HG03103 (cell line): ENCODE measurements at regions not wholly inside any gene's neighbourhood (a gene's known extent, or its start where the extent isn't known, plus 50 kb on each side); places are given as distances from the start of the nearest gene placed in this dataset.
"Not testable (repeated sequence)": the region's sequence is repeated elsewhere in the genome, so short reads cannot be mapped to it uniquely, and the experiment has no call there.

Experiments used
- ATAC-seq: cut with Tn5 transposase; IDR thresholded peaks from one replicate; pipeline ENCODE4 v1.9.1; 2021; ENCODE audit warnings: low read depth; ENCODE audit not compliant: unreplicated experiment

GRCh38 chr14:34381304-34381703 lies 80.7 kb downstream of the SPTSSA start:
- not testable (repeated sequence) for ATAC-seq

DNA sequence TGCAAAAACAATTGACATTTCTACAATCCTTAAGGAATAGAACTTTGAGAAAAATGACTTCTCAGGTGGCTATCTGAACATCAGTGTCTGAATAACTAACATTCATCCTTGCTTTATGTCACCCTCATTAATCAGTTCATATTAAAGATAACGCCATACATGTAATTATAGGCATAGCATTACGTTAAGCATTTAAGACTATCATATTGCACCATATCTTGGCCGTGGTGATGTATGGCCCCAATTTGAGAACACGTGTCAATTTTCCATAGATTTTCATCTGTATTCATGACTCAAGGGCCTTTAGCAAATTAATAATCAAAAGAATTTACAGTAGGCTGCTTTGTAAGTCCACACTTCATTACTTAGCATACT lies 81.6 kb downstream of the SPTSSA start:
- no peak for ATAC-seq

DNA sequence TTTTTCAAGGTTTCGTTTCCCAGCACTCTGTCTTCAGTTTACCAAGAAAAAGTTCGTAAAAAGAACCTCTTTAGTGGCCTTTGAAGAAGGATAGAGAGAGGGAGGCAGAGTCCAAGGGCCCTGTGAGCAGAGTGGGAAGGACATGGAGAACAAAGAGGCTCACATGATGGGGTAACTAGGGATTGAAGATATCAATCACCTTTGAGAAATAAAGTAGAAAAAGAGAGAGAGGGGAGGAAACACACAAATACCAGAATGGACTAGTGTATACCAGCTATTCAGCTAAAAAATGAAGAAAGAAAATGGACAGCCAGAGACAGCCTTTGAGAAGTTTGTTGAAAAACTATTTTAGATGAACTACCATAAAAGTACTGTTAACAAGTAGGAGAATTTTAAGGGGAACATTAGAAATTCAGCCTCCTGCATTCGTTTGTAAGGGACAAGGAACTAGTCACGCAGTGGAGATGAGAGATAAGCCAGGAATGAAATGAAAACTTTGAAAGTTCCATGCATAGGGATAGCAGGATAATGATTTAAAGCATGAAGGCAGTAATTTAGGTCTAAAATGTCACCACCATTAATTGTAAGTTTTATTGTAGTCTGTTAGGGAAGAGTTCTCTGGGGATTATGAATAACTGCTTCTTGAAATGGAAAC lies 82.1 kb downstream of the SPTSSA start:
- no peak for ATAC-seq

DNA sequence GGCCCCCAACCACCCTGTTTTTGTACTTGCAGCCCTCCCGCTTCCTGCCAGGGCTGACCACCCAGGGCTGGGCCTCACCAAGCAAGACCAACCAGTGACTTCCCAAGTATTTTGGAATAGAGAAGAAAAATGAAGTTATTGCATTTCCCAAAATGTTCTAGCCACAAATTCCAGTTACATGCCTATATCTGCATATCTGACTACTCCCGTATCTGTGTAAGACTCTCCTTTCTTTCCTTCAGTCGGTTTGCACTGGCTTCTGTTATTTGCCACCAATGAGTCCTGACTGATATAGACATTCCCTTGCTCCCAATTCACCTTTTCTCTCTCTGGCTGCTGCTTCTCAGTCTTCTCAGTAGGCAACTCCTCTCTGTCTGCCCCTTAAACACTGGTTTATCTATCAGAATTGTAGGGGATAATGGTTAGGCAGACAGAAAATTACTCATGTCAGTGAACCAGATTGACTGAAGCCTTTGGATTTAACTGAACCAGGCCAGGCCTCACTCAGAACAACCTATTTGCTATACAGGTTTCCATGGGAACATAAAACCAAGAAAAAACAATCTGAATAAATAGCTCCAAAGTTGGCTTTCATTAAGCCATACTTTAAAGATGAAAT lies 85.3 kb downstream of the SPTSSA start:
- no peak for ATAC-seq

DNA sequence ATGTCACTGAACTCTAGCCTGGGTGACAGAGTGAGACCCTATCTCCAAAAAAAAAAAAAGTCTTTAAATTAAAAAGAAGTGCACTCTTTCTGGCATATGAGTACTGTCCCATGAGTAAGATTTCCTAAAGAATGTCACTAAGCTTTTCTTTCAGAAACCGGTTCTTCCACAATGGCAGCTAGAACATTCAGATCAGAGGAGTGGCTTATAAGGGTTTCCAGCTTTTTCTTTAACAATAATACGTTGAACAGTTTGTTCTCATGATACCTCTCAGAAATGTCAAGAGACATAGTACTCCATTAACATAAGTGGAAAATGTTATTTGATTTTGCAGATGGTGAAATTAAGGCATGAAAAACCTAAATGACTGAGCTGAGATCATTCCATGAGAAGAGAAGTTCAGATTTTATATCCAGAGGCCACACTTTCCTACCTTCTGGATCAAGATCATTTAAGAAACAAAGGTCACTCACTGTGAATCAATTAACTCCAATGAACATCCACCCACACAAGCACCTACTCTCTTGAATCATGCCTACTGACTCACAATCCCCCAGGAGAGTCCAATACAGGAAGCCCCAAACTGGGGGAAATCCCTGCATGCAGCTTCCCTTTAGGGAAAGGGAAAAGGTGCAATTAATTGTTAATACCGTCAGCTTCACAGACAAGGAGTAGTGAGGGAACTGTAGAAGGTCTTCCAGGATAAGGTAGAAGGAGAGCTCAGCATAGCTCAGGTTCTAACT lies 86.9 kb downstream of the SPTSSA start:
- ATAC-seq, result no peak

DNA sequence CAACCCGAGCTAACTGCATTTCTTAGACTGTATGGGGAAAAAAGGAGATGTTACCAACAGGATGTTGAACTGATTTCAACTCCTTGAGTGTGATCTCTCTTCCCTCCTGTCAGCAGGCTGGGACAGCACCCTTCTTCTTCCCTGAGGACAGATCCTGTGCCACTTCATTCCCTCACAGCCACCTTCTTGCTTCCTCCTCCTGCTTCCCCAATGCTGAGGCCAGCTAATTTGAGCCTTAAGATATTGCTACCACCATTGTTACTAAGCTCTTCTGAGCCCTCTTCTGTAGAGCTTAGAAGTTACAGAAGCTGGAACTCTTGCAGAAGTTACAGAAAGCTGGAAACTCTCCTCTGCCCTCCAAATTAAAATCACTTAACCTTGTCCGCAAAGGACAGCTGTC lies 88.8 kb downstream of the SPTSSA start:
- no peak for ATAC-seq

- ATAC-seq, result no peak
Observed at GRCh38 chr14:34372786-34373185, 89.3 kb downstream of the SPTSSA start.

- no peak for ATAC-seq
Observed at GRCh38 chr14:34369648-34370030, 92.4 kb downstream of the SPTSSA start.

- no peak for ATAC-seq
Observed at GRCh38 chr14:34368971-34369647, 92.9 kb downstream of the SPTSSA start.

GRCh38 chr14:34368115-34368970 lies 93.7 kb downstream of the SPTSSA start:
- ATAC-seq, result no peak

DNA sequence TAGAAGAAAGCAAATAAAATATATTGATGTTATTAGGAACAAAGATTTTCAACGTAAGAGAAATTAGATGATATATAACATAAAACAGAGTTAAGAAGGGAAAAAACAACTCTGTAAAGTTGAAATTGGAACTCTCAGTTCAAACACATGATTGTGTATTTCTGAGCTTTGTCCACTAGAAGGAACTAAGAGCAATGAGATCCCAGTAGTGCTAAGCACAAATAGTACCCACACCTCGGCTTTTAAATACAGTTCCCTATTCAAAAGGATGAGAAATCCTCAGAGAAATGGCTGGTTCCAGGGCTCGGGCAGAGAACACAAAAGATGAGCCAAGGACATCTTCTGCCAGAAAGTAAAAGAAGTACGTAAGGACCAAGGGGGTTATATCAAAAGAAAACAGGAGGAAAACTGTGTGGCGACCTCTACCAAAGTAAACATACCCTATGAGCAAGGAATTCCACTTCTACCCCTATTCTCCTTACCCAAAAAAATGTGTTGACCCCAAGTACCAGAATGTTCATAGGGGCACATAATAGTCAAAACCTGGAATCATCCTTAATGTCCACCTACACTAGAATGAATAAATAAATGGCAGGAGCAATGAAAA lies 96.6 kb downstream of the SPTSSA start:
- ATAC-seq, result no peak

- no peak for ATAC-seq
Observed at GRCh38 chr14:34364201-34364600, 97.8 kb downstream of the SPTSSA start.

- ATAC-seq, result no peak
Observed at GRCh38 chr14:34363733-34364134, 98.3 kb downstream of the SPTSSA start.

DNA sequence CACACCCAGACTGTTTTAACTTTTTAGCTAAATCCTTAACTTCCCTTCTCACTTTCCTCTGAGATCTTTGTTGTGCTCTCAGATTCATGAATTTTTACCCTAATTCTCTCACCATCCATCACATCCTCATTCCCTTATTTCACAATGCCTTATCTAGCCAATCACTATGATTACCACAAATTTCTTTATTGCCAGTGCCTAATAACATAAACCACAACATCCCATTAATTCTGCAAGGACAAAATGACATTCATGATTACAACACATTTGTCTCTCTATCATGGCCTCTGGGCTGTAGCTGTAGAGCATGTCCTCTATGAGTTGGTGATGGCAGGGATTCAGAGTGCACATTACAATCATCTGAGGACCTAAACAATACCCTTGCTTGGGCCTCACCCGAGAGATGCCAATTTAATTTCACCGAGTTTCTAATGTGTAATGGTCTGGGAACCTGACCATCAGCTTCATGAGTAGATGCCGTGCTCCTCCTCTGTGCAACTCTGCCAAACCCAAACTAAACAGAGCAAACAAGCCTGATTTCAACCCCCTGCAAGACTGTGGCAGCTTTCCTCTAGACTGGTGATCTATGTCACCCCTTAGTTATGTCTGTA lies 99.3 kb downstream of the SPTSSA start:
- no peak for ATAC-seq

- no peak for ATAC-seq
Observed at GRCh38 chr14:34361504-34362011, 100.5 kb downstream of the SPTSSA start.

GRCh38 chr14:34359420-34360117 lies 102.5 kb downstream of the SPTSSA start:
- ATAC-seq, result no peak

GRCh38 chr14:34356264-34356654 lies 105.8 kb downstream of the SPTSSA start:
- ATAC-seq, result no peak

DNA sequence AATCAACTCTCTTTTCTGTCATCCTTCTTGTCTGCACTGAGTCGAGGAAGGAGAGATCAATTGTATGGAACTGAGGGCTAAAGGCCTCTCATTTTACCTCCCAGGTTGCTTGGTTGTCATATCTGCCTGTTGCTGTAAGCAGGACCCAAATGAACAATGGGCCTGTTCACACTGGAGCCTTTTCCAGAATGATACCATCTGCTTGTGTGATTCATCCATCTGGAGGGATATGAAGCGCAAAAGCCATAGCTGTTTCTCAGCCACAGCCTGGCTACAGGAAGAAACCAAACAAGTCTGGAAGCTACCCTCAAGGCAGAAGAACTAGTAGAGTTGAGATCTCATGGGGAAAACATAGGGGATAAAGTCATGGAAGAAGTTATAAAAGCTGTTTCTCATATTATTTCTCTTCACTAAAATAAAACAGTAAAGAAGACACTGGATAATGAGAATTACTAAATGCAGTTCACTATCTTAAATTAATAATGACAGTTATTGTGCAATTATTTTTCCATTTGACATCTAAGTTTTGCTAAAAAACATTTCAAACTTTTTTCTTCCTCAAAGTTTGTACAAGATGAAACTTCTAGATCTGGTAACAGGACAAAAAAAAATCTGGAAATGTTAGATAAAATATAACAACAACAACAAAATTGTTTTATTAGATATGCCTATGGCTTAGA lies 106.3 kb downstream of the SPTSSA start:
- ATAC-seq, result no peak
